ENCODE measurements at regions not wholly inside any gene's neighbourhood (a gene's known extent, or its start where the extent isn't known, plus 50 kb on each side); places are given as distances from the start of the nearest gene placed in this dataset.

DNA sequence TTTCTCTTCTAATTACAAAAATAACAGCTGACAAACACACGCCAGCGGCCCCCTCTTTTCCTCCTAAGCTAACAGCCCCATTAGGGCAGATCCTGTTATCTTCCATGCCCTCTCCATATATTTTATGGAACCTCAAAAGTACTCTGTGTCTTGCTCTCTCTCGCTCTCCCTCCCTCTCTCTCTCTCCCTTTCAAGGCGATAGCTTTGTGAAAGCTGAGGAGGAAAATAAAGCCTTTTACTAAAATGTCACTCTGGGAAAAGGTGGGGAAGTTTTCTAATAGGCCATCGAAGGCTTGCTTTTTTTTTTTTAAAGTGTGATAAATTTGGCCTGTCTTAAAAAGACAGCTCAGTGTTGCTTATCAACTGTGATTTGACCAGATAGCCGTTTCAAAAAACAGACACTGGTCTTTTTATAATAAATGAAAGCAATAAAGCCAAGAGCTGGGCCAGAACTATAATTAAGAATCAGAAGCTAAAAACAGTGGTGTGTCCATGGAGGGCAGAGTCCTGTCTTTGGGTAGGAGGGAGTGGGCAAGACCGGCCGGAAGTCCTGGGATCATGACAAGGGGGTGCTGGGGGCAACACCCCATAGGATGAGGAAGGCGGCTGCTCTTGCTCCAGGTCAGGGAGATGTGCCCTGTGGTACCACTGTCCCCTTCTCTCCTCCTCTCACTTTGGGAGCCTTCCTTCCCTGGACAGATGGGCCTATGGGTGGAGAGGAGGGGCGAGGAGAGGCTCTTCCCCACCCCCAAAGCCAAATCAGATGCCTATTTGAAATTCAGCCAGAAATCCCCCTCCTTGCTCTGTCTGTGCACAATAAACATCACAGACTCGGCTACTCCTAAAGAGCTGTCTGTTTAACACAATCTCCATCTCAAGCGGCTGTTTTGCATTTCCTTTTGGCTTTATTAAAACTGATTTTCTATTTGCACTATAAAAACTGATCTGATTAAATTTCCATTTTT, 267.2 kb downstream of the BUD13 start:
- no peak for DNase-seq (ENCODE audit: low spot score)

GRCh38 chr11:116504541-116505297, 268.1 kb downstream of the BUD13 start:
- no peak for DNase-seq (ENCODE audit: low spot score)

- no peak for DNase-seq (ENCODE audit: low spot score)
Observed at GRCh38 chr11:116503216-116504160, 269.3 kb downstream of the BUD13 start.

DNA sequence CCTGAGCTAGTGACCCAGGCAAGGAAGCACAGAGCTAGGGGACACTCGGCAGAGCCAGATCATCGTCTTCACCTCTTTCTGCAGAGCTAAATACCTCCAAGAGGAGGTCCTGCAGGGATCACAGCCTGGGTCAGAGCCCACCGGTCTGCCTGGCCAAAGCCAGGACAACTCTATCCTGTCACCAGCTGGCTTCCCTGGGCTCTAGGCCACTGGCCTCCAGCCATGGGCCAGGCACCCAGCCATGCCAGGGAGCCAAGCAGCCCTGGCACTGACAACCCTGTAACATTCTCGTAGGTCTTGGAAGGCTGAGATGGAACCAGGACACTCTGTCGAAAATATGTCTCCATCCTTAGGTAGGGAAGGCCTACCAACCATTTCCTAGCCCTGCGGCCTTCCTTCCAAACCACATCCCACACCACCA, 270.1 kb downstream of the BUD13 start:
- DNase-seq (ENCODE audit: low spot score) = peak; percentile 49

DNA sequence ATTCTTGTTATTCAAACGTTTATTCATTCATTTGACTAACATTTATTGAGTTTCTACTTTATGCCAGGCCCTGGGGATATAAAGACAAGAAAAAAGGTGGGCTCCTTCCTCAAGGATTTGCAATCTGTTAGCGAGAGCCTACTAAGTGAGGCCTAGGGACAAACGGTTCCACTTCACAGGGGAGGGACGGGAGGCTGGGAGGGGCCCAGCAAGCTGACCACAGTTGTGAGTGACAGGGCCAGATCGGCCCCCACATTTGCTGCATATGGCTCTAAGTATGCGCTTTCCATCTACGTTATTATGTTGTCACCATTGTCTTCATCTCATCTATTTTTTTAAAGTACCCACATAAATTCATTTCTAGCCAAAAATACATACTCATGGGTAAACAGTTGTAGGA, 271.1 kb downstream of the BUD13 start:
- no peak for DNase-seq (ENCODE audit: low spot score)

- peak; percentile 36 for DNase-seq (ENCODE audit: low spot score)
Observed at GRCh38 chr11:116500947-116501602, 271.7 kb downstream of the BUD13 start.

- DNase-seq (ENCODE audit: low spot score) = no peak
Observed at GRCh38 chr11:116500026-116500946, 272.5 kb downstream of the BUD13 start.

GRCh38 chr11:116499396-116500003, 273.3 kb downstream of the BUD13 start:
- DNase-seq (ENCODE audit: low spot score) = peak; percentile 41

DNA sequence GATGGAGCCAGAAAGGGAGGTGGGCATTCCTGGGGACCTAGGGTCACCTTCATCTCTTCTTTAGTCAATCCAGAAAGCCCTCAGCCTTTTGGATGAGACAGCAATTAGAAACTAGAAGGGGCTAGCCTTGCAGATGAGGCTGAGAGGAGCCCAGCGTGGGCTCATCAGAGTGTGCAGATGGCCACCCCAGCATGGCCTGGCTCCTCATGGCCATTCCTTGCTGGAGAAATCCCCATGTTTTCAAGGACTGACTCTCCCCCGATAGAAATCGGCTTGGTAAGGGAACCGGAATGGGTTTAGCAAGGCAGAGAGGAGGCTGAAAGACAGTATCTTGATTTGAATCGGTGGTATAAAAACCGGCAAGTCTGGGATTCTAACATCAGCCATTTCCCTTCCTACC, 274.6 kb downstream of the BUD13 start:
- no peak for DNase-seq (ENCODE audit: low spot score)

- DNase-seq (ENCODE audit: low spot score) = peak; percentile 41
Observed at GRCh38 chr11:116492600-116492999, 280.2 kb downstream of the BUD13 start.

- no peak for DNase-seq (ENCODE audit: low spot score)
Observed at GRCh38 chr11:116488836-116489389, 283.9 kb downstream of the BUD13 start.

GRCh38 chr11:116485425-116485824, 287.4 kb downstream of the BUD13 start:
- no peak for DNase-seq (ENCODE audit: low spot score)

- no peak for DNase-seq (ENCODE audit: low spot score)
Observed at GRCh38 chr11:116482716-116483115, 290.1 kb downstream of the BUD13 start.

DNA sequence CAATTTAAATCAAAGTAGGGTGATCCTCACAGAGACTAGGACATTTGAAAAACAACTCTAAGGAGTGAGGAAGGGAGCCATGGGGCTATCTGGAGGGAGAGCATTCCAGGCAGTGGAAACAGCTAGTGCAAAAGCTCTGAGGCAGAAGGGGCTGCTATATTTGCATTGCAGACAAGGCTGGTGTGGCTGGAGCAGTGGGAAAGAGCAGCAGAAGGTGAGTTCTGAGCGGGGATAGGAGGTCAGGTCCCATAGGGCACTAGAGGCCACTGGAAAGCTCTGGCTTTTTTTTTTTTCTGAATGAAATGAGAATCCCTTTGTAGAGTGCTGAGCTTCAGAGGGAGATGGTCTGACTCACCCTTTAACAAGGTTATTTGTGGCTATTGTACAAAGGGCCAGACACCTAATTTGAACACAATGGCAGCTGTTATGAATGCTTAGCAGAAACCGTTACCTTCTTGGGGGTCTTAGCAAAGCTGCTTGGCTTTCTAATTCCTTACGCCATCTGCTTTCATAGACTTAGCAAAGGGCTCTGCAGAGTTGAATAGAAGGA, 291.6 kb downstream of the BUD13 start:
- no peak for DNase-seq (ENCODE audit: low spot score)

- DNase-seq (ENCODE audit: low spot score) = no peak
Observed at GRCh38 chr11:116478669-116479668, 293.8 kb downstream of the BUD13 start.

- no peak for DNase-seq (ENCODE audit: low spot score)
Observed at GRCh38 chr11:116478205-116478604, 294.6 kb downstream of the BUD13 start.

- DNase-seq (ENCODE audit: low spot score) = no peak
Observed at GRCh38 chr11:116473790-116474346, 298.9 kb downstream of the BUD13 start.

Data from Ammon's horn (tissue), 1 donor.